GM19395 (cell line): ENCODE measurements at regions not wholly inside any gene's neighbourhood (a gene's known extent, or its start where the extent isn't known, plus 50 kb on each side); places are given as distances from the start of the nearest gene placed in this dataset.

Experiments
- ATAC-seq: cut with Tn5 transposase; IDR thresholded peaks from one replicate; pipeline ENCODE4 v1.9.1; 2021; ENCODE audit warnings: mild to moderate bottlenecking, moderate library complexity; ENCODE audit not compliant: unreplicated experiment

GRCh38 chr12:29990971-29991370 lies 207.2 kb upstream of the TMTC1 start:
- ATAC-seq: no peak

GRCh38 chr12:29983851-29984250 lies 200.1 kb upstream of the TMTC1 start:
- ATAC-seq: no peak

GRCh38 chr12:29980304-29980703 lies 196.6 kb upstream of the TMTC1 start:
- no peak for ATAC-seq

- ATAC-seq: no peak
Measured at GRCh38 chr12:29971446-29971845, 187.7 kb upstream of the TMTC1 start.

GRCh38 chr12:29970501-29970900 lies 186.8 kb upstream of the TMTC1 start:
- ATAC-seq: no peak

- no peak for ATAC-seq
Measured at GRCh38 chr12:29962276-29963035, 178.7 kb upstream of the TMTC1 start.

- ATAC-seq: no peak
Measured at GRCh38 chr12:29961231-29961630, 177.5 kb upstream of the TMTC1 start.

GRCh38 chr12:29960122-29960521 lies 176.4 kb upstream of the TMTC1 start:
- no peak for ATAC-seq

GRCh38 chr12:29957835-29958234 lies 174.1 kb upstream of the TMTC1 start:
- ATAC-seq: no peak

- ATAC-seq: no peak
Measured at GRCh38 chr12:29945904-29946303, 162.2 kb upstream of the TMTC1 start.

GRCh38 chr12:29944269-29945000 lies 160.7 kb upstream of the TMTC1 start:
- no peak for ATAC-seq

- ATAC-seq: no peak
Measured at GRCh38 chr12:29943683-29944082, 159.9 kb upstream of the TMTC1 start.

GRCh38 chr12:29940811-29941210 lies 157.1 kb upstream of the TMTC1 start:
- no peak for ATAC-seq

GRCh38 chr12:29930503-29930902 lies 146.8 kb upstream of the TMTC1 start:
- no peak for ATAC-seq

- ATAC-seq: no peak
Measured at GRCh38 chr12:29929295-29929694, 145.6 kb upstream of the TMTC1 start.

- no peak for ATAC-seq
Measured at GRCh38 chr12:29921307-29921706, 137.6 kb upstream of the TMTC1 start.

GRCh38 chr12:29908157-29908556 lies 124.4 kb upstream of the TMTC1 start:
- ATAC-seq: no peak

- no peak for ATAC-seq
Measured at GRCh38 chr12:29907461-29907860, 123.7 kb upstream of the TMTC1 start.

- no peak for ATAC-seq
Measured at GRCh38 chr12:29902043-29902442, 118.3 kb upstream of the TMTC1 start.

GRCh38 chr12:29901585-29901984 lies 117.8 kb upstream of the TMTC1 start:
- no peak for ATAC-seq

- no peak for ATAC-seq
Measured at GRCh38 chr12:29899212-29899931, 115.6 kb upstream of the TMTC1 start.

GRCh38 chr12:29895966-29896365 lies 112.2 kb upstream of the TMTC1 start:
- no peak for ATAC-seq
